OCI-LY1 (cell line): ENCODE measurements at regions not wholly inside any gene's neighbourhood (a gene's known extent, or its start where the extent isn't known, plus 50 kb on each side); places are given as distances from the start of the nearest gene placed in this dataset.

Experiments
- H2AFZ ChIP-seq: fragments of 200-600 bp; sonication (generic), shearing (Covaris generic); 2 replicates; pipeline ENCODE4 v1.6.0; 2014; ENCODE audit warnings: antibody characterized with exemption, mild to moderate bottlenecking, low read length
- H3F3A ChIP-seq: fragments of 200-600 bp; sonication (generic), shearing (Covaris generic); 2 replicates; pipeline ENCODE4 v1.6.0; 2014; ENCODE audit warnings: mild to moderate bottlenecking, antibody characterized with exemption, low read length, moderate library complexity; ENCODE audit not compliant: insufficient read depth
- H3K27ac ChIP-seq: fragments of 200-600 bp; sonication (generic); 2 replicates; pipeline ENCODE4 v1.5.1; 2014; ENCODE audit warnings: low read length, mixed run types, mild to moderate bottlenecking, low read depth; ENCODE audit not compliant: poor library complexity, severe bottlenecking
- H3K27me3 ChIP-seq: fragments of 200-600 bp; sonication (generic); 2 replicates; pipeline ENCODE4 v1.6.0; 2014; ENCODE audit warnings: antibody characterized with exemption, mild to moderate bottlenecking, low read length, moderate library complexity; ENCODE audit not compliant: insufficient read depth
- H3K36me3 ChIP-seq: fragments of 200-600 bp; sonication (generic); 2 replicates; pipeline ENCODE4 v1.6.1; 2014; ENCODE audit warnings: mild to moderate bottlenecking, antibody characterized with exemption, low read length, moderate library complexity, mixed read lengths; ENCODE audit not compliant: insufficient read depth
- H3K4me1 ChIP-seq: fragments of 200-600 bp; sonication (generic); 2 replicates; pipeline ENCODE4 v1.5.1; 2014; ENCODE audit warnings: mild to moderate bottlenecking, low read length, moderate library complexity; ENCODE audit not compliant: insufficient read depth, severe bottlenecking
- H3K4me2 ChIP-seq: fragments of 200-600 bp; sonication (generic), shearing (Covaris generic); 2 replicates; pipeline ENCODE4 v1.6.1; 2014; ENCODE audit warnings: low read length
- H3K4me3 ChIP-seq: fragments of 200-600 bp; sonication (generic); 2 replicates; pipeline ENCODE4 v1.5.1; 2014; ENCODE audit warnings: low read length, low read depth, mild to moderate bottlenecking, mixed read lengths; ENCODE audit not compliant: poor library complexity, severe bottlenecking
- H3K79me2 ChIP-seq: fragments of 200-600 bp; shearing (Covaris generic); 2 replicates; pipeline ENCODE4 v1.6.1; 2016; ENCODE audit warnings: mixed run types, low read length, mixed read lengths; ENCODE audit not compliant: insufficient read depth
- H3K9ac ChIP-seq: fragments of 200-600 bp; sonication (generic), shearing (Covaris generic); 2 replicates; pipeline ENCODE4 v1.6.1; 2014; ENCODE audit warnings: mild to moderate bottlenecking, low read length, mixed read lengths
- H3K9me2 ChIP-seq: fragments of 200-600 bp; sonication (generic), shearing (Covaris generic); 2 replicates; pipeline ENCODE4 v1.6.1; 2014; ENCODE audit warnings: low read depth, mild to moderate bottlenecking, low read length, mixed read lengths
- H3K9me3 ChIP-seq: fragments of 200-600 bp; shearing (Covaris generic); 2 replicates; pipeline ENCODE4 v1.6.1; 2014; ENCODE audit warnings: low read length, mixed read lengths
- H4K20me1 ChIP-seq: fragments of 200-600 bp; sonication (generic), shearing (Covaris generic); 2 replicates; pipeline ENCODE4 v1.6.0; 2016; ENCODE audit warnings: mild to moderate bottlenecking, low read length; ENCODE audit not compliant: insufficient read depth
- CTCF ChIP-seq: fragments of 200-600 bp; sonication (generic), shearing (Covaris generic); IDR thresholded peaks from 2 replicates; pipeline ENCODE4 v1.5.1; 2017; ENCODE audit warnings: mild to moderate bottlenecking, antibody characterized with exemption, low read length, moderate library complexity, mixed read lengths
- EZH2 ChIP-seq: fragments of 200-600 bp; sonication (generic), shearing (Covaris generic); IDR thresholded peaks from 2 replicates; pipeline ENCODE4 v1.8.0; 2017; ENCODE audit warnings: borderline replicate concordance, mixed run types, mild to moderate bottlenecking, antibody characterized with exemption, low read length, moderate library complexity, mixed read lengths

GRCh38 chr3:188049606-188050530 is 104.1 kb upstream of the LPP start:
- Histone ChIP-seq H3F3A (no peaks in the 10 kb centered on the region), H3K4me2 (peak overlapping the region; percentile 14; the same call in 1 of the 2 replicates), H2AFZ (no peak overlapping the region), H3K9ac (peak overlapping the region; percentile 3; the same call in 1 of the 2 replicates), H3K4me3 (no peak overlapping the region), H3K9me3 (no peaks in the 10 kb centered on the region), H3K36me3 (no peaks in the 10 kb centered on the region), H3K27me3 (no peaks in the 10 kb centered on the region), H4K20me1 (no peaks in the 10 kb centered on the region), H3K79me2 (no peaks in the 10 kb centered on the region), H3K9me2 (no peaks in the 10 kb centered on the region), H3K27ac (peak overlapping the region; percentile 12), H3K4me1 (peaks cover 51% of the 10 kb centered on the region)
- TF ChIP-seq CTCF (no peak), EZH2 (no peak)

- no peaks in the 10 kb centered on the region for H3K36me3 ChIP-seq
- H3K27me3 ChIP-seq: no peaks in the 10 kb centered on the region
- peaks cover 66% of the 10 kb centered on the region for H3K4me1 ChIP-seq
- no peaks in the 10 kb centered on the region for H4K20me1 ChIP-seq
- no peak overlapping the region for H2AFZ ChIP-seq
- H3K4me2 ChIP-seq: no peak overlapping the region
- H3K79me2 ChIP-seq: no peaks in the 10 kb centered on the region
- no peak overlapping the region for H3K4me3 ChIP-seq
- H3F3A ChIP-seq: no peaks in the 10 kb centered on the region
- no peak overlapping the region for H3K27ac ChIP-seq
- no peak overlapping the region for H3K9ac ChIP-seq
- H3K9me3 ChIP-seq: no peaks in the 10 kb centered on the region
- TF ChIP-seq CTCF (no peak), EZH2 (no peak)
- no peaks in the 10 kb centered on the region for H3K9me2 ChIP-seq
These were observed 102.2 kb upstream of the LPP start for GRCh38 chr3:188051801-188052168.

- TF ChIP-seq CTCF: no peak; the same call in 1 of the 2 replicates
- no peak for TF ChIP-seq EZH2
- no peaks in the 10 kb centered on the region for H3K36me3 ChIP-seq
- H3K9me2 ChIP-seq: no peaks in the 10 kb centered on the region
- no peak overlapping the region for H2AFZ ChIP-seq
- H3K9me3 ChIP-seq: no peaks in the 10 kb centered on the region
- H3K4me3 ChIP-seq: no peak overlapping the region
- no peaks in the 10 kb centered on the region for H3K79me2 ChIP-seq
- no peak overlapping the region for H3K4me2 ChIP-seq
- H3K4me1 ChIP-seq: peaks cover 65% of the 10 kb centered on the region
- no peak overlapping the region for H3K27ac ChIP-seq
- H3K27me3 ChIP-seq: no peaks in the 10 kb centered on the region
- H4K20me1 ChIP-seq: no peaks in the 10 kb centered on the region
- H3F3A ChIP-seq: no peaks in the 10 kb centered on the region
- no peak overlapping the region for H3K9ac ChIP-seq
These were observed 101.6 kb upstream of the LPP start for GRCh38 chr3:188052169-188053035.
